Stimulated activated CD4-positive, alpha-beta T cell treated with anti-CD3 and anti-CD28 coated beads, Interleukin-4, amount 100 ng/mL, for 48 hours (primary cell): ENCODE measurements at regions not wholly inside any gene's neighbourhood (a gene's known extent, or its start where the extent isn't known, plus 50 kb on each side); places are given as distances from the start of the nearest gene placed in this dataset.
"Not testable (repeated sequence)": the region's sequence is repeated elsewhere in the genome, so short reads cannot be mapped to it uniquely, and the experiment has no call there.

ENCODE experiments used
- DNase-seq, 2 donors: peaks; one replicate each; pipeline ENCODE4 v3.0.0-alpha.2; 2020; ENCODE audit warnings: low read depth in 2 of 2

DNA sequence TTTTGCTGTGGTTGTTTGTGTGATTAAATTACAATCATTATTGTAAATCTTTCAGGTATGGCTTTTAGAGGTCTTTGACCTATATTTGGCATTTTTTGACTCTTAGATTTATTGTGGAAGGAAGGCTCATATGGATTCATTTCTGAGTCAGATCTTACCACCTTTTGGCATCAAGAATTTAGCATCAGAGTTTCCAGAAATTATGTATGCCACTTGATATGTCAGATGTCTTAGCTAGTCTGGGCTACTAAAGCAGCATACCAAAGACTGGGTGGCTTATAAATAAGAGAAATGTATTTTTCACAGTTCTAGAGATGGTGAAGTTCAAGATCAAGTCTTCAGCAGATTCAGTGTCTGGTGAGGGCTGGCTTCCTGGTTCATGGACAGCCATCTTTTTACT is 129.5 kb upstream of the PZP start:
- no peak for DNase-seq

DNA sequence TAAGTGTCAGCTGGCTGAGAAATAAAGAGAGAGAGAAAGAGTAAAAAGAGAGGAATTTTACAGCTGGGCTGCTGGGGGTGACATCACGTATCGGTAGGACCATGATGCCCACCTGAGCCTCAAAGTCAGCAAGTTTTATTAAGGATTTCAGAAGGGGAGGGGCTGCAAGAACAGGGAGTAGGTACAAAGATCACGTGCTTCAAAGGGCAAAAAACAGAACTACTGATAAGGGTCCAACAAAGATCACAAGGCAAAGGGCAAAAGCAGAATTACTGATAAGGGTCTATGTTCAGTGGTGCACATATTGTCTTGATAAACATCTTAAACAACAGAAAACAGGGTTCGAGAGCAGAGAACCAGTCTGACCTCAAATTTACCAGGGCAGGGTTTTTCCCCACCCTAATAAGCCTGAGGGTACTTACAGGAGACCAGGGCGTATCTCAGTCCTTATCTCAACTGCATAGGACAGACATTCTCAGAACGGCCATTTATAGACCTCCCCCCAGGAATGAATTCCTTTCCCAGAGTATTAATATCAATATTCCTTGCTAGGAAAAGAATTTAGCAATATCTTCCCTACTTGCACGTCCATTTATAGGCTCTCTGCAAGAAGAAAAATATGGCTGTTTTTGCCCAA is 128.3 kb upstream of the PZP start:
- DNase-seq = not testable (repeated sequence)

DNA sequence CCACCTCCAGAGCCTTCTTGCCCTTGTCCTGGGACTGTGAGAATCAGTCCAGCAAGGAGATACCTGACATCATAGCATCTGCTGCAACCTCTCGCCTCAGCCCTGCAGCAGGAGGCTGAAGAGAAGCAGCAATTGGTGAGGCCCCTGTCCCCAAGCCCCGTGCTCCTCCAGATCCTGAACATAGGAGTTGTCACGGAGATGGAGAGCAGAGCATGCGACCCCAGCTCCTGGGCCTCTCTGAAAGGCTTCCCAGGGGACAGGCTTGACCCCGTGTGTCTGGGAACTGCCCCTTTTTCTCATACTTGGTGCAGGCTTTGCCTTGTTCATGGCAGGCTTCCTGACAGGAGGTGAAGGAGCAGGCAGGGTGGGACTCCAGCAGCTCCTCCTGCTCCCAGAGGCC is 127.7 kb upstream of the PZP start:
- no peak for DNase-seq

DNA sequence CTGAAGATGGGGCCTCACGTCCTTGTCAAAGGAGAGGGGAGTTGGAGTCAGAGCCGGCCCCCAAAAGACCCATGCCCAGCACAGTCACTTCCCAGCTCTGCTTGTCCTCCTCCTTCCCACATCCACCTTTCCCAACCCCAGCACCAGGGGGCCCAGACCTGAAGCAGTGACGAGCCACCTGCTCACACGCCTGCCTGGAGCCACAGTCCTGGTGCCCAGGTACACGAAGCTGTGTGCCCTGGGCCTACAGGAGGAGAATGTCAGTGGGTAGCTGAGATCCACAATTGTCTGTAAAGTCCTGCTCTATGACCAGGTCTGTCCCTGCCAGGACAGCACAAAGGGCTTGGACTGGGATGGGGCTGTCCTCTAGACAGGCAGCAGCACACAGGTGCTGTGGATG is 126.8 kb upstream of the PZP start:
- no peak for DNase-seq

DNA sequence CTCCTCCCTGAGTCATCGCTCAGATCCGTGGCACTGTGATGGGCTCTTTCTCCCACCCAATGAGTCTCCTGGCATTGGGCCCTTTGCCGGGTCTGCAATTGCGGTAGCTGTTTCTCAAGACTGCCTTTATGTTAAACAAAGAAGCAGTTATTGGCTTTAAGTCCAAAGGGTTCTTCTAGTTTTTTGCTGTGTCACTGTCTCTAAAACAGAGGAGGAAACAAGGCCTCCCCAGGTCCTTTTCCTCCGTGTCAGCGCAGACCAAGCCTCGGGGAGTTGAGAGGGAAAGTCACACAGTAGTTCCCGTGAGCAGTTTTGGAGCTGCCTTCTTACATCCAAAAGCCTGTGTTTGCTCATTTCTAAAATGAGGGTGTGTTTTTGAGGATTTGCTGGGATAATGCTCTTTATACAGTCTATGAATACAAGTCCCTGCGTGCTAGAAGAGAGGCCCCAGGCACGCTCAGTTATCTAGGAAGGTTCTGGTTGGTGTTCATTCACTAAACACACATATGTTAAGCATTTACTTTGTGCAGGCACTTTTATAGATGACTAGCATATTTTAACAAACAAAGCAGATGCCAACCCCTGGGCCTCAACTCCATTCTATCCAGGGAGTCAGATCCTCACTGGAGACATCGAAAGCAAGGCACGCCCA is 126.0 kb upstream of the PZP start:
- DNase-seq = no peak

DNA sequence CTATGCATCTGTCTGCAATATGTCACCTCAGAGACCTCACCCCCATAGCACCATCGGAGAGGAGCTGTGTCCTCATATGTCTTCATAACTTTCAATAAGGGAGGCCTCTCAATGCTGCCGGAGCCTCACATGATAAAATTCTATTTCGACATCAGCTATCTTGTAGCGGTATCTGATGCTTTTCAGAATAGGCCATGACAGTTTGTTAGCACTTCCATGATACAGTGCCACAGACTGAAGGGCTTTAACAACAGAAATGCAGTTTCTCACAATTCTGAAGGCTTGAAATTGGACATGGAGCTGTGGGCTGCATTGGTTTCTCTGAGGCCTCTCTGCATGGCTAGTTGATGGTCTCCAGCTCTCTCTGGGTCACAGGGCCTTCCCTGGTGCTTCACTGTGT is 125.0 kb upstream of the PZP start:
- DNase-seq = no peak

DNA sequence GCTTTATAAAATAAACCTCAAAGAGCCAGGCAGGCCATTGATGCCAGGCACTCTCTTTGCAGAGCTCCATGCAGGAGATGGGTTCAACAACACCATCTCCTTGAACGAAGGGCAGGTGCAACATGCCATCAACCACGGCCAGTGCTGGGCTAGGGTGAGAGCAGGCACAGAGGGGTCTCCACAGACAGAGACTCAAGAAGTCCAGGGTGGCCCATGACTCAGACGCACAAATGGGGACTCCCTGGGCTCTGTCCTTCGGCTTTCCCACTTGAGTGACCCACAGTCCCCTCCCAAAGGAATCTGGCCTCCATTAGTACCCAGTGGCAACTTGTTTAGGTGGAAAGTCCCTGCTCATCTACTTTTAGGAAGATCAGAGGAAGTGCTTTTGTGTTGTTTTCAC is 124.4 kb upstream of the PZP start:
- no peak for DNase-seq

DNA sequence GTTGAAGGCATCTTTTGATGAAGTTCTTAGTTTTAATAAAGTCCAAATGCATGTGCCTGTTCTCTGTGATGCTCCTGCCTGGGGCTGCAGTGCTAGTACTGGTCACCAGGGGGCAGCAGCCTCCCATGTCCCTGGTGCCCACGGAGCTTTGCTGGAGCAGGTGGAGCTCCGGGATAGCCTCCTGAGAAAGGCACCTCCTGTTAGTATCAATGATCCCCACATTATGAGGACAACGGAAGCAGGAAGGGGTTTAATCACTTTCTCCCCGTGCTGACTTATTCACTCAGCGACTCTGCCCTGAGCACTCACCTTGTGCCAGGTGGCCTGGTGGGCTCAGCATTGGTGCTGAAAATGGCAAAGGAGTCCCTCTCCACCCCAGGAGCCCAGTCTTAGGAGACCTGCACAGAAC is 123.0 kb upstream of the PZP start:
- peak; percentile 61 to 78 for DNase-seq

DNA sequence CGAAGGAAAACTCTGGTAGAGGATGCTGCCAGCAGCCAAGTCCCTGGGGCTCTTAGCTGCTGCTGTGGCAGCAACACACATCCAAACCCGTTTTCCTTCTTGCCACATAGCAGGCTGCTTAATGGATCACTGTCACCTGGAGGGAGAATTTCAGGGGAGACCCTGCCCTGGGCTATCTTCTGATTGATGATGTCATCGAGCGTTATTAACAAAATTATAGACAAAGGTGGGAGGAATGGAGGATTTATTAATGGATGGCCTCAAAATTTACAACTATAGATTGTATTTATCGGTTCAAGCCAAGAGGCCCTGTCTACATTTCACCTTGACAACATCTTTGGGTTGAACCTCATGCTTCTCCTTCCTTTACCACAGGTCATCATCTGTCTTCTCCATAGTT is 120.8 kb upstream of the PZP start:
- DNase-seq = no peak

DNA sequence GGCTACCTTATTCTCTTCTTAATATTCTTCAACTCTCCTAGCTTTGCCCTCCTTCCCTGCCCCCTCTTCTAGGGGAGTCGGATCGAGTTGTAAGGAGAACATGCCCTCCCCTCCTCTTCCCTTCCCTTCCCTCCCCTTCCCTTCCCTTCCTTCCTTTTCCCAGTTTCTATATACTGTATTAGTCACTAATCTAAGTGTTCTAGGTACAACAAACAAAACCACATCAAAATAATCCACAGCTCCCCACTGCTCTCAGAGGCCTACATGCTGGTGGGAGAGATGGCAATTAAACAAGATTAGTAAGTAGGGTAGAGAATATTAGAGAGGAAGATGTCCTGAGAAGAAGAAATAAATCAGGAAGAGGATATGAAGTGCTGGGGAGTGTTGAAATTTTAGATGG is 119.9 kb upstream of the PZP start:
- DNase-seq = no peak

DNA sequence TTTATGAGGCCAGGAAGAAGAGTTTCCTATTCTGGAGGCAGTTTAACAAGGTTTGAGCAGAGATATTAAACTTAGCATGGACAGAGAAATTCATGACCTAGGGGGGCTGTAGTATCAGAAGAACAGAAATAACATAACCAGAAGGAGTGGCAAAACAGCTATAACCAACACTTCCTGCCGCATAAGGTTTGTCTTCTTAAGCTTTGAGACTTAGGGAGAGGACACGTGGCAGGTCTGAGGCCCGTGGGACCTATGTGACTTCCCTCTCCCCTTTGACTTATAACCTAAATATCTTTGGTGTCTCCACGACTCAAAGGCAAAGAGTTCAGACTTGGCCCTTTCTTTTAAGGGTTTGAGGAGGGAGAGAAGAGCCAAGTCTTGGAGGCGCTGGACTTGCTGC is 119.1 kb upstream of the PZP start:
- no peak for DNase-seq

DNA sequence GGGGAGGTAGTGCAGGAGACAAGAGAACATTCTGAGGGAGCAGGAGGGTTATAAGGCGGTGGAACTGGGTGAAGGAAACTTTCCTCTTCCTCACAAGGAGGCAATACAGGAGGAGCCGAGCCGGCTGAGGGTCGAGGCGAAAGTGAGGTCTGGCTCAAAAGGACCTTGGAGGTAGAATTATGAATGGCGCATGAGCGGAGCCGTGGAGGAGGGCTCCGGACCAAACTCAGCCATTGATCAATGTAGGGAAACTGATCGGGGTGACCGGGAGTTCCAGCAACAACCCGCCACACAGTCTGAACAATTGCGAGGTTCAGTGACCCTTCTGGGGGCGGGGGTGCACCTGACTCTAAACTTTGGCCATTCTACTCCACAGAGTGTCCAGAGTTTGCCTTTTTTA is 118.7 kb upstream of the PZP start:
- not testable (repeated sequence) for DNase-seq

DNA sequence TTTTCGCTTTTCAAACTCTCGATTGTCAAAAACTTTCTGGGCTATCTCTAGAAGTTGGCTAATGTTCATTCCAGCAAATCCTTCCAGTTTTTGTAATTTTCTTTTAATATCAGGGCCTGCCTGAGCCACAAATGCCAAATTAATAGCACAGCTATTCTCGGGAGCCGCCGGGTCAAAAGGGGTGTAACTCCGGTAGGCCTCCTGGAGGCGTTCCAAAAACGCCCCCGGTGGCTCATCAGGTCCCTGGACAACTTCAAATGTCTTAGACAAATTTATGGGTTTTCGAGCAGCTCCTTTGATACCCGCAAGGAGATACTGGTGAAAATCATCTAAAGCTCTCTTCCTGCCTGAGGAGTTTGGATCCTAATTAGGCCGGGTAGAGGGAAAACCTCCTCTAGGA is 117.9 kb upstream of the PZP start:
- DNase-seq = no peak

DNA sequence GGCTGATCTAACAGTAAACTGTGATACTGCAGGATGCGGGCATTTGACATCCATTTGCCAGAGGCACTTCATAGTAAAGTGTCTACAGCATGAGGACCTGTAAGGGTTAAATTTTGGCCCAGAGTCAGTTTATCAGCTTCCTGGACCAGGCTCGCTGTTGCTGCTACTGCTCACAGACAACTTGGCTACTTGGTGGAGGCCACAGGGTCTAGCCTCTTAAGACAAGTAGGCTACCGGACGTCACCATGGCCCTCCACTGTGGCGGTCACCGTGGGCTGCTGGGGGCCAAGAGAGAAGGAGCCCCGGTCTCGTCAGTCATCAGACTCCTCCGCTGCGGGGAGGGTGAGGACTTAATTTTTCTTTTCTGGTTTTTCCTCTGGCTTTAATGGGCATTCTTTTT is 117.3 kb upstream of the PZP start:
- DNase-seq = no peak

DNA sequence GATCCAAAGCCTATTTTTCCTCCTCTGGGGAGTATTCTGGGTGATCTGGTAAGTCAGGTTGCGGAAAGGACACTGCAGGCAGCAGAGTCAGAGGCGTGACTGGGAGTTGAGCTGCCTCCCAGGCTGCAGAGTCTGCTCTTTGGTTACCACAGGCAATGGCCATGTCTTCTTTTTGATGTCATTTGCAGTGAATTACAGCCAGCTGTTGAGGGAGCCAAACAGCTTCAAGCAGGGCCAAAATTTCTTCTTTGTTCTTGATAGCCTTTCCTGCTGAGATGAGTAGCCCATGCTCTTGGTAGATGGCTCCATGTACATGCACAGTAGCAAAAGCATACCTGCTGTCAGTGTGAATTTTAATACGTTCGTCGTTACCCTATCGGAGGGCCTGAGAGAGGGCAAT is 116.6 kb upstream of the PZP start:
- DNase-seq = no peak

DNA sequence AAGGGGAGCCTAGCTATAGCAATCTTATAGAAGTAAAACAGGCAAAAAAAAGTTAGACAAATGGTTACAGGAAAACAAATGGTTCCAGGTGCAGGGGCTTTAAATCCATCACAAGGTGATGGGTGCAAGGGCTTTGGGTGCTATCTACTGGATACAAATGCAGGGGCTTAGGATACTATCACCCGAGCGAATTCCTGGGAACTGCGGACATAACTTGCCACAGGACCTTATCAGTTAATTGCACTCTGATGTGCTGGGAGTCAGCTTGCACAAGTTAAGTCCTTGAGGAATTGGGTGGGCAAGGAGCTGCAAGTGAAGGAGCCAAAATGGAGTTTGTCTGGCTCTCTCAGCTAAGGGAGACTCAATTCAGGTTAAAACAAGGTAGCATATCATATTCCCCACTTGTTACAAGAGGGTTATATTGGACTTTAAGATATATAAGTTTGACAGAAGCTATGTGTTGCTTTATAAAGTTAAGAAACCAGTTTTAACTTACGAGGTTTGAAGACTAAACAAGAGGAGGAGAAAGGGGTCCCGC is 115.0 kb upstream of the PZP start:
- DNase-seq = no peak

DNA sequence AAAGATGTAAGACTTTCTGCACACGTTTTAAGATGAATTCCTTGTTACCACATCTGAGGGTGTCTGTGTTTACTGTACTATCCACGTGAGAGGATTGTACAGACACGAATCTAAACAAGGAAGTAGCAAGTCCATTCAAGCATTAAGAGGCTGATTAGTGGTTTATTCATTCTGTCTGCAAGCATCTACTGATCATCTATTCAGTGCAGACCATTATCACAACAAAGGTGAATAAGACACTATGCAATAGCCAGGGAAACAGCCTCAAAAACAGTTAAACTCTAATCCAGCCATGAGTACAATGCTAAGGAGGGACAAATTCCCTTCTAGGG is 111.6 kb upstream of the PZP start:
- no peak for DNase-seq

DNA sequence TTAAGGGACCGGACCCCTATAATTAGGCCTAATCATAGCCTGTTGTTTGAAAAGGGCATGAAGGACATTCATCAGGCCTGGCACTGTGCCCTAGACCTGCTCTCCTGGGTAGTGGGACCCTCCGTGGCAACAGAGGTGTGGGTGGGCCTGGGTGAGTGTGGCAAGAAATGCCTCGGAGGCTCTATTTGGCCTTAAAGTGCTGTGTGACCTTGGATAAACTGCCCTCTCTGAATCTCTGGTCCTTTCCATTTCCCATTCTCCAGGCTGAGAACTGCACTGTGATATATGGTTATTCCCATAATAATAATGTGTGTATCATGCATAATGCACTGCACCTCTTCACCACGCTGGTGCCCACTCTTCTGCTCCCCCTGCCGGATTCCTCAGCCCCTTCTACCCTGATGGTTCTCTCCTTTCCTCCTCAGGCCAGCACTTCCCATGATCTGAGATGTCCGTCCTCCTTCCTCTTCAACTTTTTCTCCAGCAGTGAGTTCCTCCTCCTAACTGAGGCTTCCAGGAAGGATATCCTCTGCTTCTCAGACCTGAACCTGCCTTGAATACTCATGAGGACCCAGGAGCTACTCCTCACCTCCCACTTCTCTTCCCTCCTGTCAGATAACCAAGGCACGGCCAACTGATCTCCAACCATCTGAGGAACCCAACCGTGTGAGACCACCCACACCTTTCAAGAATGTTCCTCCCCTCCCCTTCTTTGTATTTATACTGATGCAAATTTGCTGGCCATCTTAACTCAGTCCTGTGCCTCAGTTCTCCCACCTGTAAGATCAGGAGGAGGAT is 111.0 kb upstream of the PZP start:
- no peak for DNase-seq

DNA sequence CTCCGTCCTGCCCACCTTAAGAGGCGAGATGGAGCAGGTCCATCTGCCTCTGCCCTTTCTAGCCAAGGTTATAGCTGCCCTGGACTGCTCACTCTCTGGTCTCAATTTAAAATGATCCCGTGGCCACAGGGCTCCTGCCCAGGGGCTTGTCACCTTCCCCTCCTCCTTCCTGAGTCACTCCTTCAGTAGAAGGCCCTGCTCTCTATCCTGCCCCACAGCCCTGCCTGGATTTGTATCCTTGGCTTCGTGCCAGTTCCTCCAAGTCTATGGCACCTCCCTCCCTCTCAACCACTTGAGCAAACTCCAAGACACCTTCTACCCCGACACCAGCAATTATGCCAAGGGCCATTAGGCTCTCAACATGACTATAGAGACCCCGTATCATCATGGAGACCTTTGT is 105.3 kb upstream of the PZP start:
- DNase-seq = not testable (repeated sequence)

DNA sequence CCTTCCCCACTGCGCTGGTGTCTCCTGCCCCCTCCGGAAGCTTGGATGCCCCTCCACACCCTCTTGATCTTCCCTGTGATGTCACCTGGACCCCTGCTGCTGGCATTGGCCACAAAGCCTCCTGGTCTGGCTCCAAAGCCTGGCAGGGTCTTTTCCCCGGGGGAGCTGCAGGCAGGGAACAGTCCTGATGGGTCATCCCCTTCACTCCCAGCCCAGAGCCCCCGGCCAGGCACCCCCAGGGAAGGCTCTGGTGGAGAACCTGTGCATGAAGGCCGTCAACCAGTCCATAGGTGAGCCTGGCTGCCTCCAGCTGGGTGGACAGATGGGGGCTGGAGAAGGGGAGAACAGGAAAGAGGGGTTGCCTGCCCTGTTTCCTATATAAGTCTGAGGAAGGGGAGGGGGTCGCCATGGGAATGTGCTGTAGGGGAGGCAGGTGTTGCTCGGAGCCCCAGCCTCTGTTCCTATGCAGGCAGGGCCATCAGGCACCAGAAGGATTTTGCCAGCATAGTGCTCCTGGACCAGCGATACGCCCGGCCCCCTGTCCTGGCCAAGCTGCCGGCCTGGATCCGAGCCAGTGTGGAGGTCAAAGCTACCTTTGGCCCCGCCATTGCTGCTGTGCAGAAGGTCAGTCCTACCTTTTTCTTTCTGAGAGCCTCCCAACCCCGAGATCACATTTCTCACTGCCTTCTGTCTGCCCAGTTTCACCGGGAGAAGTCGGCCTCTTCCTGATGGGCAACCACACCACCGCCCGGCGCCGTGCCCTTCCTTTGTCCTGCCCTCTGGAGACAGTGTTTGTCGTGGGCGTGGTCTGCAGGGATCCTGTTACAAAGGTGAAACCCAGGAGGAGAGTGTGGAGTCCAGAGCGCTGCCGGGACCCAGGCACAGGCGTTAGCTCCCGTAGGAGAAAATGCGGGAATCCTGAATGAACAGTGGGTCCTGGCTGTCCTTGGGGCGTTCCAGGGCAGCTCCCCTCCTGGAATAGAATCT is 104.5 kb upstream of the PZP start:
- DNase-seq = not testable (repeated sequence)

DNA sequence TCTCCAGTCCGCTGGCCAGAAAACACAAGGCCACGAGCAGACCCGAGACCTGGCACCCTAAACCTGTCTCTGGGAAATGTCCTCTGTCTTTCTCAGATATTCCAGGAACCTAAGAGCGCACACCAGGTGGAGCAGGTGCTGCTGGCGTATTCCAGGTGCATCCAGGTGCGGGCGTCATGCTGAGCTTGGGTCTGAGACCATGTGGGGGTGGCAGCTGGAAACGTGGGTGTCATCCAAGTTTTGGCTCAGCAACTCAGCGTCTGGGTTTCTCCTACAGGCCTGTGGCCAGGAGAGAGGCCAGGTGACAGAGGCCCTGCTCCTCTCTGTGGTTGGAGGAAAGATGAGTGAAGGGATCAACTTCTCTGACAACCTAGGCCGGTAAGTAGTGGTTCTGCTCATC is 103.3 kb upstream of the PZP start:
- DNase-seq = not testable (repeated sequence)

DNA sequence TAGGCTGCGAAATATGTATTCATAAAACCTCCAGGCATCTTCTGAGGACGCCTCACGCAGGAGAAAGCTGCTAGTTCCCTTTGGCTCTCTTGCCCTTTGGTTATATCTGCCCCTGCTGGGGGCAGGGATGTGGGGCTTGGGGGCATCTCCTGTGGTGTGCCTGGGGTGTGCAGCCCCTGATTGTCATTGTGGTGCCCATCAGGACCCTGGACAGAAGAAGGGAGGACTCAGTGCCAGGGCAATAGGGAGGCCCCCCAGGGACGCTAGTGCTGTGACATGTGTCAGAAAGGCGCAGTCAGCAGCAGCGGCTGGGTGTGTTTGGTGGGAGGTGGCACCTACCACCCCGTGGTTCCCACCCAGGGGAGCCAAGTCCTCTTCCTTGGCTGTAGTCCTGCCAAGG is 102.5 kb upstream of the PZP start:
- not testable (repeated sequence) for DNase-seq
